IMR-90 (cell line): ENCODE measurements at regions not wholly inside any gene's neighbourhood (a gene's known extent, or its start where the extent isn't known, plus 50 kb on each side); places are given as distances from the start of the nearest gene placed in this dataset.
A peak's percentile ranks its signal among the peaks of the same experiment; 100 is the strongest.

Experiments used
- ATAC-seq: fragments of 200-7000 bp; cut with Tn5 transposase; 2 replicates; pipeline ENCODE4 v1.9.1; 2020; ENCODE audit warnings: low read depth, mild to moderate bottlenecking, moderate library complexity
- BruUV-seq: library from RNA; stranded (reverse); fragments of 400-500 nt; replicated peaks from 2 replicates; lab custom pipeline; 2021; lab: Mats Ljungman, UMichigan
- CTCF ChIA-PET: fragments of 300-600 bp; formaldehyde crosslinking; extraction: SDS; loops from one replicate; lab custom pipeline; 2021; ENCODE audit warnings: antibody characterized with exemption; lab: Yijun Ruan, JAX
- POLR2A ChIA-PET: fragments of 300-600 bp; sonication (Branson Sonifier 250); formaldehyde crosslinking; loops from one replicate; lab custom pipeline; 2022; ENCODE audit warnings: antibody characterized with exemption; ENCODE audit not compliant: unreplicated experiment; lab: Charles Lee
- DNase-seq: peaks from one replicate; pipeline ENCODE4 v3.0.0; 2013
- H2AFZ ChIP-seq: replicated peaks from 2 replicates; pipeline ENCODE3; 2013; ENCODE audit warnings: low read length, mild to moderate bottlenecking; ENCODE audit not compliant: poor library complexity
- H2AK5ac ChIP-seq: 2 replicates; pipeline ENCODE4 v1.6.1; 2013; ENCODE audit warnings: low read depth, low read length, inconsistent platforms
- H2AK9ac ChIP-seq: replicated peaks from 2 replicates; pipeline ENCODE3; 2013; ENCODE audit warnings: mild to moderate bottlenecking, low read depth, low read length, moderate library complexity; ENCODE audit not compliant: poor library complexity
- H2BK120ac ChIP-seq: 2 replicates; pipeline ENCODE4 v1.6.1; 2013; ENCODE audit warnings: low read depth, low read length, inconsistent platforms
- H2BK15ac ChIP-seq: 3 replicates; pipeline ENCODE4 v1.6.1; 2013; ENCODE audit warnings: low read depth, low read length, inconsistent platforms
- H2BK20ac ChIP-seq: 2 replicates; pipeline ENCODE4 v1.6.1; 2013; ENCODE audit warnings: low read depth, mild to moderate bottlenecking, inconsistent platforms, low read length, moderate library complexity
- H2BK5ac ChIP-seq: 2 replicates; pipeline ENCODE4 v1.6.1; 2013; ENCODE audit warnings: mild to moderate bottlenecking, low read depth, low read length, inconsistent platforms; ENCODE audit not compliant: poor library complexity, severe bottlenecking
- H3K14ac ChIP-seq: replicated peaks from 2 replicates; pipeline ENCODE4 v1.6.1; 2013; ENCODE audit warnings: low read depth, low read length, inconsistent platforms
- H3K18ac ChIP-seq: 2 replicates; pipeline ENCODE4 v1.6.1; 2013; ENCODE audit warnings: low read depth, low read length, control low read depth
- H3K23ac ChIP-seq: 2 replicates; pipeline ENCODE4 v1.6.1; 2013; ENCODE audit warnings: low read depth, low read length, inconsistent platforms
- H3K27ac ChIP-seq: 2 replicates; pipeline ENCODE4 v1.5.1; 2013; ENCODE audit warnings: mild to moderate bottlenecking, control low read depth, low read length; ENCODE audit not compliant: insufficient read depth
- H3K27me3 ChIP-seq: 2 replicates; pipeline ENCODE4 v1.6.1; 2013; ENCODE audit warnings: low read length; ENCODE audit not compliant: control insufficient read depth, insufficient read depth
- H3K36me3 ChIP-seq: 2 replicates; pipeline ENCODE4 v1.6.1; 2013; ENCODE audit warnings: low read length, mixed read lengths; ENCODE audit not compliant: control insufficient read depth, insufficient read depth
- H3K4ac ChIP-seq: 2 replicates; pipeline ENCODE4 v1.6.1; 2013; ENCODE audit warnings: low read depth, low read length, inconsistent platforms
- H3K4me1 ChIP-seq: 2 replicates; pipeline ENCODE4 v1.6.1; 2013; ENCODE audit warnings: low read length, mixed read lengths; ENCODE audit not compliant: control insufficient read depth, insufficient read depth
- H3K4me2 ChIP-seq: 2 replicates; pipeline ENCODE4 v1.6.1; 2013; ENCODE audit warnings: low read depth, mild to moderate bottlenecking, control low read depth, low read length, moderate library complexity
- H3K4me3 ChIP-seq: 2 replicates; pipeline ENCODE4 v1.5.1; 2013; ENCODE audit warnings: low read depth, mild to moderate bottlenecking, control low read depth, low read length, moderate library complexity; ENCODE audit not compliant: insufficient read depth
- H3K56ac ChIP-seq: 2 replicates; pipeline ENCODE4 v1.6.1; 2013; ENCODE audit warnings: low read length, inconsistent platforms; ENCODE audit not compliant: insufficient read depth; ENCODE audit errors: extremely low read depth
- H3K79me1 ChIP-seq, 2 experiments: 2 replicates each; pipeline ENCODE4 v1.6.1; 2013; ENCODE audit warnings: low read length in 2 of 2, inconsistent platforms in 1 of 2, low read depth in 1 of 2
- H3K9ac ChIP-seq: 2 replicates; pipeline ENCODE4 v1.6.1; 2013; ENCODE audit warnings: low read depth, low read length, control low read depth
- H3K9me1 ChIP-seq: 2 replicates; pipeline ENCODE4 v1.6.1; 2013; ENCODE audit warnings: low read length, inconsistent platforms; ENCODE audit not compliant: insufficient read depth
- H3K9me3 ChIP-seq: 2 replicates; pipeline ENCODE4 v1.6.1; 2013; ENCODE audit warnings: low read length; ENCODE audit not compliant: control insufficient read depth, insufficient read depth
- H4K20me1 ChIP-seq: 2 replicates; pipeline ENCODE4 v1.6.1; 2013; ENCODE audit warnings: low read length, inconsistent platforms; ENCODE audit not compliant: insufficient read depth
- H4K5ac ChIP-seq: 2 replicates; pipeline ENCODE4 v1.6.1; 2013; ENCODE audit warnings: mild to moderate bottlenecking, low read depth, low read length, control low read depth
- H4K8ac ChIP-seq, 2 experiments: 2 replicates each; pipeline ENCODE4 v1.6.1; 2013; ENCODE audit warnings: low read depth in 2 of 2, low read length in 2 of 2, control low read depth in 1 of 2, inconsistent platforms in 1 of 2
- H4K91ac ChIP-seq: 2 replicates; pipeline ENCODE4 v1.6.1; 2013; ENCODE audit warnings: low read depth, low read length, inconsistent platforms; ENCODE audit not compliant: insufficient read depth
- BHLHE40 ChIP-seq: fragments of 150-350 bp; IDR thresholded peaks from 2 replicates; pipeline ENCODE4 v1.6.1; 2016; ENCODE audit warnings: mild to moderate bottlenecking, low read depth, low read length
- CEBPB ChIP-seq: IDR thresholded peaks from 2 replicates; pipeline ENCODE4 v1.6.1; 2012; ENCODE audit warnings: low read depth, low read length, improper control_type of control experiment
- CTCF ChIP-seq: conservative IDR thresholded peaks from 2 replicates; pipeline ENCODE4 v1.5.1; 2012; ENCODE audit warnings: mild to moderate bottlenecking, low read depth, low read length, improper control_type of control experiment
- MAFK ChIP-seq: IDR thresholded peaks from 2 replicates; pipeline ENCODE4 v1.6.1; 2012; ENCODE audit warnings: low read depth, low read length, improper control_type of control experiment
- MAZ ChIP-seq: IDR thresholded peaks from 2 replicates; pipeline ENCODE4 v1.6.1; 2012; ENCODE audit warnings: low read depth, mild to moderate bottlenecking, low read length, improper control_type of control experiment, moderate library complexity, borderline replicate concordance
- MXI1 ChIP-seq: IDR thresholded peaks from 2 replicates; pipeline ENCODE4 v1.6.1; 2012; ENCODE audit warnings: low read depth, mild to moderate bottlenecking, low read length, moderate library complexity, borderline replicate concordance
- POLR2A ChIP-seq: IDR thresholded peaks from 2 replicates; pipeline ENCODE4 v1.6.1; 2012; ENCODE audit warnings: mild to moderate bottlenecking, low read depth, low read length
- RAD21 ChIP-seq: IDR thresholded peaks from 2 replicates; pipeline ENCODE4 v1.6.1; 2012; ENCODE audit warnings: low read length, improper control_type of control experiment
- RCOR1 ChIP-seq: IDR thresholded peaks from 2 replicates; pipeline ENCODE4 v1.6.1; 2012; ENCODE audit warnings: mild to moderate bottlenecking, low read length, improper control_type of control experiment; ENCODE audit not compliant: insufficient replicate concordance
- SMC3 ChIP-seq: fragments of 150-350 bp; IDR thresholded peaks from 2 replicates; pipeline ENCODE4 v1.6.1; 2016; ENCODE audit warnings: low read depth, mild to moderate bottlenecking, antibody characterized with exemption, low read length, moderate library complexity
- WGBS, 2 experiments: methylation state at CpG; one replicate each; pipeline versions ENCODE4 v1.1.5 to v1.1.7; 2013; ENCODE audit warnings: missing lambda C conversion rate in 2 of 2; ENCODE audit not compliant: insufficient read length in 1 of 2; ENCODE audit errors: extremely low coverage in 2 of 2; 5-methylcytosine and 5-hydroxymethylcytosine counted together
- dilution Hi-C: fragments of 300-500 bp; cut with HindIII; formaldehyde crosslinking; loops from one replicate; pipeline ENCODE4 v1.14.3; 2018; ENCODE audit warnings: low sequenced_read_pairs; ENCODE audit not compliant: unreplicated experiment
- in situ Hi-C: fragments of 300-500 bp; cut with MboI; formaldehyde crosslinking; loops from 3 replicates; pipeline ENCODE4 v1.14.3; 2019; ENCODE audit warnings: low sequenced_read_pairs, inconsistent platforms, mixed read lengths
- intact Hi-C: fragments of 100-400 bp; cut with micrococcal nuclease; formaldehyde crosslinking; loops from 2 replicates; pipeline ENCODE4 v1.10.0; 2022

GRCh38 chr2:12605936-12606335 lies 110.8 kb upstream of the TRIB2 start:
- in situ Hi-C loops, result no loop called here
- intact Hi-C loops, result loop anchor here (5.0 kb wide), 1 partner anchor 81 kb away; no protein-coding TSS in a partner anchor
- no peak overlapping the region for H2BK20ac ChIP-seq
- no peak overlapping the region for H2AK5ac ChIP-seq
- no peak overlapping the region for H3K9ac ChIP-seq
- BruUV-seq, result no TSS peak
- no peak overlapping the region for H3K23ac ChIP-seq
- no peak overlapping the region for H3K18ac ChIP-seq
- H2BK120ac ChIP-seq, result no peak overlapping the region
- peaks cover 6% of the 10 kb centered on the region for H3K4me1 ChIP-seq
- no peaks in the 10 kb centered on the region for H3K27me3 ChIP-seq
- H4K8ac ChIP-seq, result no peak overlapping the region
- H3K4me3 ChIP-seq, result no peak overlapping the region
- H3K4ac ChIP-seq, result no peak overlapping the region
- no peak overlapping the region for H4K91ac ChIP-seq
- ChIA-PET CTCF (interaction anchor here (0.6 to 1.0 kb wide), 3 partner anchors 9 to 401 kb away, joined by 3 to 5 read pairs (median 3); no protein-coding TSS in a partner anchor), POLR2A (no interaction called here)
- H2AK9ac ChIP-seq, result no peak overlapping the region
- H4K20me1 ChIP-seq, result no peaks in the 10 kb centered on the region
- no peaks in the 10 kb centered on the region for H3K79me1 ChIP-seq
- no peak overlapping the region for H3K56ac ChIP-seq
- H3K9me1 ChIP-seq, result 0 out of 2 replicates have a peak, but pooled peaks cover 3% of the 10 kb centered on the region
- H3K14ac ChIP-seq, result no peak overlapping the region
- no peak for TF ChIP-seq CEBPB
- no peak for TF ChIP-seq MAZ
- TF ChIP-seq MXI1, result no peak
- no peak for TF ChIP-seq MAFK
- no peak for TF ChIP-seq POLR2A
- TF ChIP-seq RAD21, result no peak
- no peak for TF ChIP-seq SMC3
- no peak for TF ChIP-seq RCOR1
- no peak for TF ChIP-seq BHLHE40
- TF ChIP-seq CTCF, result no peak
- no peak overlapping the region for H2BK15ac ChIP-seq
- H4K5ac ChIP-seq, result no peak overlapping the region
- dilution Hi-C loops, result no loop called here
- ATAC-seq (no peak; the same call in 1 of the 2 replicates), DNase-seq (peak; percentile 21)
- H3K36me3 ChIP-seq, result no peaks in the 10 kb centered on the region
- H3K27ac ChIP-seq, result no peak overlapping the region
- H2AFZ ChIP-seq, result no peak overlapping the region
- H3K9me3 ChIP-seq, result no peaks in the 10 kb centered on the region
- WGBS, 2 experiments, result no CpG with 5 or more reads among the region's 2 CpGs
- no peak overlapping the region for H3K4me2 ChIP-seq
- no peak overlapping the region for H2BK5ac ChIP-seq
